ENCODE measurements at regions not wholly inside any gene's neighbourhood (a gene's known extent, or its start where the extent isn't known, plus 50 kb on each side); places are given as distances from the start of the nearest gene placed in this dataset.
"Not testable (repeated sequence)": the region's sequence is repeated elsewhere in the genome, so short reads cannot be mapped to it uniquely, and the experiment has no call there.

- DNase-seq (ENCODE audit: low read depth), result no peak
Observed at GRCh38 chr1:233473549-233474204, 140.2 kb upstream of the KCNK1 start.

- no peak for DNase-seq (ENCODE audit: low read depth)
Observed at GRCh38 chr1:233477359-233477758, 136.5 kb upstream of the KCNK1 start.

- no peak for DNase-seq (ENCODE audit: low read depth)
Observed at GRCh38 chr1:233478611-233479010, 135.3 kb upstream of the KCNK1 start.

- DNase-seq (ENCODE audit: low read depth), result no peak
Observed at GRCh38 chr1:233479110-233479890, 134.6 kb upstream of the KCNK1 start.

GRCh38 chr1:233480198-233480597, 133.7 kb upstream of the KCNK1 start:
- DNase-seq (ENCODE audit: low read depth), result no peak

GRCh38 chr1:233482388-233482787, 131.5 kb upstream of the KCNK1 start:
- DNase-seq (ENCODE audit: low read depth), result no peak

- no peak for DNase-seq (ENCODE audit: low read depth)
Observed at GRCh38 chr1:233485385-233485784, 128.5 kb upstream of the KCNK1 start.

GRCh38 chr1:233485809-233486398, 128.0 kb upstream of the KCNK1 start:
- DNase-seq (ENCODE audit: low read depth), result no peak

- no peak for DNase-seq (ENCODE audit: low read depth)
Observed at GRCh38 chr1:233487408-233487807, 126.5 kb upstream of the KCNK1 start.

- DNase-seq (ENCODE audit: low read depth), result no peak
Observed at GRCh38 chr1:233489411-233489810, 124.5 kb upstream of the KCNK1 start.

- DNase-seq (ENCODE audit: low read depth), result no peak
Observed at GRCh38 chr1:233490488-233490887, 123.4 kb upstream of the KCNK1 start.

- DNase-seq (ENCODE audit: low read depth), result no peak
Observed at GRCh38 chr1:233491953-233492620, 121.8 kb upstream of the KCNK1 start.

GRCh38 chr1:233496993-233497392, 116.9 kb upstream of the KCNK1 start:
- DNase-seq (ENCODE audit: low read depth), result no peak

- no peak for DNase-seq (ENCODE audit: low read depth)
Observed at GRCh38 chr1:233497679-233498078, 116.2 kb upstream of the KCNK1 start.

- DNase-seq (ENCODE audit: low read depth), result no peak
Observed at GRCh38 chr1:233500106-233500505, 113.8 kb upstream of the KCNK1 start.

GRCh38 chr1:233503366-233503954, 110.4 kb upstream of the KCNK1 start:
- no peak for DNase-seq (ENCODE audit: low read depth)

- DNase-seq (ENCODE audit: low read depth), result no peak
Observed at GRCh38 chr1:233505130-233505529, 108.8 kb upstream of the KCNK1 start.

- DNase-seq (ENCODE audit: low read depth), result not testable (repeated sequence)
Observed at GRCh38 chr1:233505889-233506288, 108.0 kb upstream of the KCNK1 start.

- no peak for DNase-seq (ENCODE audit: low read depth)
Observed at GRCh38 chr1:233509526-233509925, 104.4 kb upstream of the KCNK1 start.

GRCh38 chr1:233512538-233512937, 101.4 kb upstream of the KCNK1 start:
- DNase-seq (ENCODE audit: low read depth), result no peak

- no peak for DNase-seq (ENCODE audit: low read depth)
Observed at GRCh38 chr1:233513431-233513830, 100.5 kb upstream of the KCNK1 start.

GRCh38 chr1:233514946-233515391, 98.9 kb upstream of the KCNK1 start:
- no peak for DNase-seq (ENCODE audit: low read depth)
